Endothelial cell of umbilical vein (primary cell): ENCODE measurements at regions not wholly inside any gene's neighbourhood (a gene's known extent, or its start where the extent isn't known, plus 50 kb on each side); places are given as distances from the start of the nearest gene placed in this dataset.
"Not testable (repeated sequence)": the region's sequence is repeated elsewhere in the genome, so short reads cannot be mapped to it uniquely, and the experiment has no call there.

Source experiments
- BruUV-seq: library from RNA; stranded (reverse); fragments of 400-500 nt; replicated peaks from 2 replicates; lab custom pipeline; 2021; lab: Mats Ljungman, UMichigan
- CTCF ChIA-PET: fragments of 300-600, 350-600 bp; sonication (Branson Sonifier 250); formaldehyde crosslinking; loops from one replicate; lab custom pipeline; 2021; ENCODE audit warnings: antibody characterized with exemption, inconsistent platforms; lab: Charles Lee
- POLR2A ChIA-PET: fragments of 300-600, 350-600 bp; sonication (Branson Sonifier 250); formaldehyde crosslinking; loops from one replicate; lab custom pipeline; 2021; ENCODE audit warnings: antibody characterized with exemption, inconsistent platforms; lab: Charles Lee
- DNase-seq: peaks from one replicate; pipeline ENCODE4 v3.0.0-alpha.2; 2011; ENCODE audit warnings: low read depth, low spot score
- FAIRE-seq: peaks from 2 replicates; lab custom pipeline; 2011; peaks lifted over from hg19 to GRCh38; lab: Jason Lieb, UNC
- H2AFZ ChIP-seq: 2 replicates; pipeline ENCODE4 v1.6.0; 2012; ENCODE audit warnings: low read depth, low read length, control low read depth, inconsistent platforms
- H3K27ac ChIP-seq: 2 replicates; pipeline ENCODE4 v1.5.1; 2011; ENCODE audit warnings: low read depth, mild to moderate bottlenecking, control low read depth, low read length, moderate library complexity; ENCODE audit not compliant: insufficient read depth
- H3K27me3 ChIP-seq, 2 experiments: 2 replicates each; pipeline versions ENCODE4 v1.6.0 to v1.6.1; 2011; ENCODE audit warnings: low read length in 2 of 2, mixed read lengths in 1 of 2; ENCODE audit not compliant: control insufficient read depth in 2 of 2, insufficient read depth in 2 of 2
- H3K36me3 ChIP-seq, 2 experiments: 2 replicates in 1 of 2; 3 replicates in 1 of 2; pipeline ENCODE4 v1.5.1; 2011; ENCODE audit warnings: low read length in 2 of 2, mild to moderate bottlenecking in 1 of 2, moderate library complexity in 1 of 2; ENCODE audit not compliant: control insufficient read depth in 2 of 2, insufficient read depth in 2 of 2; ENCODE audit errors: extremely low read depth in 1 of 2
- H3K4me1 ChIP-seq: 3 replicates; pipeline ENCODE4 v1.5.1; 2011; ENCODE audit warnings: mild to moderate bottlenecking, low read length; ENCODE audit not compliant: control insufficient read depth, insufficient read depth; ENCODE audit errors: extremely low read depth
- H3K4me2 ChIP-seq: 2 replicates; pipeline ENCODE4 v1.6.1; 2011; ENCODE audit warnings: low read length, control low read depth, mixed read lengths; ENCODE audit not compliant: insufficient read depth
- H3K4me3 ChIP-seq, 3 experiments: fragments of 200-600 bp in 1 of 3; sonication (generic), shearing (Covaris generic) in 1 of 3; replicated peaks in 1 of 3; 2 replicates each; pipeline ENCODE4 v1.5.1; 2011 to 2016; ENCODE audit warnings: control low read depth in 3 of 3, low read length in 3 of 3, mild to moderate bottlenecking in 2 of 3, inconsistent platforms in 1 of 3, low read depth in 1 of 3, moderate library complexity in 1 of 3; ENCODE audit not compliant: insufficient read depth in 1 of 3
- H3K79me2 ChIP-seq: 2 replicates; pipeline ENCODE4 v1.6.0; 2012; ENCODE audit warnings: low read length, inconsistent platforms; ENCODE audit not compliant: control insufficient read depth, insufficient read depth
- H3K9ac ChIP-seq: replicated peaks from 2 replicates; pipeline ENCODE3; 2011; ENCODE audit warnings: low read length, control low read depth; ENCODE audit not compliant: insufficient read depth; ENCODE audit errors: extremely low read depth
- H3K9me1 ChIP-seq: replicated peaks from 3 replicates; pipeline ENCODE4 v1.6.0; 2011; ENCODE audit warnings: mild to moderate bottlenecking, low read length; ENCODE audit not compliant: control insufficient read depth, insufficient read depth; ENCODE audit errors: extremely low read depth
- H3K9me3 ChIP-seq: replicated peaks from 2 replicates; pipeline ENCODE4 v1.5.1; 2012; ENCODE audit warnings: low read length, inconsistent platforms; ENCODE audit not compliant: control insufficient read depth, insufficient read depth
- H4K20me1 ChIP-seq: replicated peaks from 2 replicates; pipeline ENCODE3; 2011; ENCODE audit warnings: mild to moderate bottlenecking, low read length; ENCODE audit not compliant: control insufficient read depth, insufficient read depth; ENCODE audit errors: extremely low read depth
- CTCF ChIP-seq, 2 donors: IDR thresholded peaks; 1 replicate in 1 of 2; 2 replicates in 1 of 2; pipeline ENCODE4 v1.5.1; 2011; ENCODE audit warnings: low read length in 2 of 2, mild to moderate bottlenecking in 2 of 2, moderate library complexity in 2 of 2, control low read depth in 1 of 2, inconsistent platforms in 1 of 2, low read depth in 1 of 2; ENCODE audit not compliant: insufficient read depth in 1 of 2; ENCODE audit errors: extremely low read depth in 1 of 2
- EZH2 ChIP-seq: IDR thresholded peaks from 2 replicates; pipeline ENCODE4 v1.6.1; 2012; ENCODE audit warnings: borderline replicate concordance, low read depth, mild to moderate bottlenecking, moderate library complexity, low read length, inconsistent platforms; ENCODE audit not compliant: severe bottlenecking
- FOS ChIP-seq: IDR thresholded peaks from 2 replicates; pipeline ENCODE4 v1.6.1; 2011; ENCODE audit warnings: mild to moderate bottlenecking, low read length, moderate library complexity, borderline replicate concordance; ENCODE audit not compliant: insufficient read depth
- GATA2 ChIP-seq: IDR thresholded peaks from 2 replicates; pipeline ENCODE4 v1.7.0; 2011; ENCODE audit warnings: low read depth, mild to moderate bottlenecking, moderate library complexity, mixed read lengths, low read length; ENCODE audit not compliant: insufficient read length, insufficient read depth
- MYC ChIP-seq: IDR thresholded peaks from one replicate; pipeline ENCODE4 v1.6.1; 2011; ENCODE audit warnings: mild to moderate bottlenecking, low read depth, low read length
- POLR2A ChIP-seq: IDR thresholded peaks from 2 replicates; pipeline ENCODE4 v1.6.1; 2012; ENCODE audit warnings: low read depth, mild to moderate bottlenecking, control low read depth, low read length
- dilution Hi-C: fragments of 300-500 bp; cut with MboI; formaldehyde crosslinking; loops from one replicate; pipeline ENCODE4 v1.15.0; 2019; ENCODE audit warnings: low sequenced_read_pairs; ENCODE audit not compliant: extremely low pct_ligation_motif_present
- intact Hi-C: fragments of 100-400 bp; cut with micrococcal nuclease; formaldehyde crosslinking; loops from one replicate; pipeline ENCODE4 v1.10.0; 2022
- TF ChIP-seq, protein P1 (sequence below): IDR thresholded peaks from 2 replicates; pipeline ENCODE4 v1.6.1; 2011; ENCODE audit not compliant: insufficient read depth, insufficient read length

DNA sequence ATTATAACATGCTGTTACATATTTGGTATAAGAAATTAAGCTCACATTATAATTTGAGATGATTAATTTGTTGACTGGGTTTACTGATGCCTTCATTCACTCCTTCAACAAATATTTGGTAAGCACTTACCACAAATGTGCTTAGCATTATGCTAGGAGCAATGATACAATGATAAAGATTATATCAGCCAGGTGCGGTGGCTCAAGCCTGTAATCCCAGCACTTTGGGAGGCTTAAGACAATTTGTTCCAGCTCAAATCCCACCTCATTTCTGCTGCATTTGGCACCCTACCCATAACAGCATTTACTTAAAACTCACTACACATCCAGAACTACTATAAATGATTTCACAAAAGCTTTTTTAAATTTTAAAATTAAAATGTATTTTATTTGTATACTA, 1263.6 kb upstream of the RAG2 start:
- Histone ChIP-seq H3K79me2 (no peaks in the 10 kb centered on the region), H3K4me1 (no peaks in the 10 kb centered on the region), H3K27ac (no peak overlapping the region), H3K9me3 (no peaks in the 10 kb centered on the region), H4K20me1 (no peaks in the 10 kb centered on the region), H3K27me3 (no peaks in the 10 kb centered on the region), H3K4me3 (no peak overlapping the region), H3K36me3 (no peaks in the 10 kb centered on the region), H3K9ac (no peak overlapping the region), H3K4me2 (no peak overlapping the region), H3K9me1 (no peaks in the 10 kb centered on the region), H2AFZ (no peak overlapping the region)
- DNase-seq (no peak), FAIRE-seq (no peak)
- no TSS peak for BruUV-seq
- POLR2A ChIA-PET = no interaction called here
- CTCF ChIA-PET = no interaction called here
- intact Hi-C loops (no loop called here), dilution Hi-C loops (no loop called here)
- TF ChIP-seq MYC = no peak
- no peak for TF ChIP-seq GATA2
- TF ChIP-seq EZH2 = no peak
- TF ChIP-seq POLR2A = no peak
- TF ChIP-seq CTCF (IDR thresholded peaks at IDR 0.05; ENCODE audit: extremely low read depth in 1 of 2, insufficient read depth in 1 of 2, low read depth in 1 of 2, low read length in 2 of 2) = no peak
- no peak for TF ChIP-seq FOS
- TF ChIP-seq, protein P1, sequence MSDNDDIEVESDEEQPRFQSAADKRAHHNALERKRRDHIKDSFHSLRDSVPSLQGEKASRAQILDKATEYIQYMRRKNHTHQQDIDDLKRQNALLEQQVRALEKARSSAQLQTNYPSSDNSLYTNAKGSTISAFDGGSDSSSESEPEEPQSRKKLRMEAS = no peak

DNA sequence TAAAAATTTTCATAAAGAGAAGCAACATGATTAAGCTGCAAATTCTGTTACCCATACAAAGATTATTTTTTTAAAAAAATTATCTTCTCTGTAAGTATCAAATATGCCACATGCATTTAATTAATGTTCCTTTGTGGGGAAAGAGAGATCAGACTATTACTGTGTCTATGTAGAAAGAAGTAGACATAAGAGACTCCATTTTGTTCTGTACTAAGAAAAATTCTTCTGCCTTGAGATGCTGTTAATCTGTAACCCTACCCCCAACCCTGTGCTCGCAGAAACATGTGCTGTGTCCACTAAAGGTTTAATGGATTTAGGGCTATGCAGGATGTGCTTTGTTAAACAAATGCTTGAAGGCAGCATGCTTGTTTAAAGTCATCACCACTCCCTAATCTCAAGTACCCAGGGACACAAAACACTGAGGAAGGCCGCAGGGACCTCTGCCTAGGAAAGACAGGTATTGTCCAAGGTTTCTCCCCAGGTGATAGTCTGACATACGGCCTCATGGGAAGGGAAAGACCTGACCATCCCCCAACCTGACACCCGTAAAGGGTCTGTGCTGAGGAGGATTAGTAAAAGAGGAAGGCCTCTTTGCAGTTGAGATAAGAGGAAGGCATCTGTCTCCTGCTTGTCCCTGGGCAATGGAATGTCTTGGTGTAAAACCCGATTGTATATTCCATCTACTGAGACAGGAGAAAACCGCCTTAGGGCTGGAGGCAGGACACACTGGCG, 1260.9 kb upstream of the RAG2 start:
- H3K36me3 ChIP-seq, H3K79me2 ChIP-seq, H2AFZ ChIP-seq, H3K27ac ChIP-seq, POLR2A ChIA-PET, H3K4me3 ChIP-seq, DNase-seq, H3K9me3 ChIP-seq, H3K4me2 ChIP-seq, H3K9me1 ChIP-seq, H3K27me3 ChIP-seq, FAIRE-seq, H4K20me1 ChIP-seq, dilution Hi-C loops, BruUV-seq, intact Hi-C loops, H3K9ac ChIP-seq, H3K4me1 ChIP-seq: not testable (repeated sequence)
- CTCF ChIA-PET = interaction anchor here (1.4 kb wide), 1 partner anchor 10 kb away, joined by 5 read pairs; no protein-coding TSS in a partner anchor
